T-helper 1 cell treated with Interleukin-12 subunit alpha and Interleukin-12 subunit beta and Interleukin-4 antibody, amounts not matched to agents 30 μg/mL and 1 μg/mL, for 36 hours (primary cell): ENCODE measurements at regions not wholly inside any gene's neighbourhood (a gene's known extent, or its start where the extent isn't known, plus 50 kb on each side); places are given as distances from the start of the nearest gene placed in this dataset.
A peak's percentile ranks its signal among the peaks of the same experiment; 100 is the strongest.

Experiments
- H3K27ac Mint-ChIP-seq: one replicate; pipeline ENCODE4 v1.8.0; 2021; ENCODE audit warnings: mild to moderate bottlenecking, mixed read lengths
- H3K27me3 Mint-ChIP-seq: one replicate; pipeline ENCODE4 v1.8.0; 2021; ENCODE audit warnings: low read depth, mixed read lengths
- H3K36me3 Mint-ChIP-seq: one replicate; pipeline ENCODE4 v1.8.0; 2021; ENCODE audit warnings: low read depth, mixed read lengths
- H3K4me1 Mint-ChIP-seq: one replicate; pipeline ENCODE4 v1.8.0; 2021; ENCODE audit warnings: low read depth, mixed read lengths
- H3K4me3 Mint-ChIP-seq: one replicate; pipeline ENCODE4 v1.8.0; 2021; ENCODE audit warnings: mild to moderate bottlenecking, moderate library complexity, mixed read lengths
- H3K9me3 Mint-ChIP-seq: one replicate; pipeline ENCODE4 v1.8.0; 2021; ENCODE audit warnings: mixed read lengths

DNA sequence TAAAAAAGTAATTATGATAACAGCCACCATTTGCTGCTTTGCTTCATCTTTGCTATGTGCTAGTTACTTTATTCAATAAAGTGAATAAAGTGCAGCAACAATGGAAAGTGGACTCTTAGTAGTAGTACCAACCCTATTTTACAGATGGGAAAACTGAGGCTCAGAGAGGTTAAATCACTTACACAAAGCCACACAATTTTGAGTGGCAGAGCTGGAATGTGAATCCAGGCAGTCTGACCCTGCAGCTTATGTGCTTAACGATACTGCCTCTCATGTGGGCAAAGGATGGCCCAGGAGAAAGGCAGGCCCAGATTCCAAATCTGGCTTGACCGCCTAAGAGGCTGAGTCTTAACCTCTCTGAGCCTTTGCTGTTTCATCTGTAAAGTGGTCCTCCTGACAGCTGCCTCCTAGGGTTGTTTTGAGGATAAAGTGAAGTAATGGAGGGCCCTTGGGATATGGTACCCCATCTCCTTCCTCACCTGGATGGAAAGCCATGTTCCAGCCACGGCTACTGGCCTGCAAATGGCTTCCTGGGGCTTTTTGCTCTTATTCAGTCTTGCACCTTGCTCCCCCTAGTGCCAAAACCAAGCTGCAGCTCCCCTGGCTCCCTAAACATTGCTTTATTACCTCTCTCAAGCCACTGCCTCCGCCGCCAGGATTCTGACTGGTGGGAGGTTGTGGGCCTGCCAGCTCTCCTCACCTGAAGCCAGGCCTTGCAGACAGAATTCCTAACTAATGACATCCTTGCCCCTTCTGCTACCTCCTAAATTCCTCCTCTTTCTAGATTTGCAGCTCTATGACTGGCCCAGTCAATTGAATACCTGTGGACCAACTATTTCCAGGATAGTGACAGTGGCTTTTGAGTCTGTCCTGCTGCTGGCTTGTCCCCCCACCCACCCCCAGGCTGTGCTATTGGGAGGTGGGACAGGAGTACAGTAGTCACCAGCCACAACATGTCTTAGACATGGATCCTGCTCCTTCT, 283.3 kb upstream of the PWP1 start:
- Mint-ChIP-seq H3K4me3 (no peak overlapping the region), H3K36me3 (peaks cover 3% of the 10 kb centered on the region)

DNA sequence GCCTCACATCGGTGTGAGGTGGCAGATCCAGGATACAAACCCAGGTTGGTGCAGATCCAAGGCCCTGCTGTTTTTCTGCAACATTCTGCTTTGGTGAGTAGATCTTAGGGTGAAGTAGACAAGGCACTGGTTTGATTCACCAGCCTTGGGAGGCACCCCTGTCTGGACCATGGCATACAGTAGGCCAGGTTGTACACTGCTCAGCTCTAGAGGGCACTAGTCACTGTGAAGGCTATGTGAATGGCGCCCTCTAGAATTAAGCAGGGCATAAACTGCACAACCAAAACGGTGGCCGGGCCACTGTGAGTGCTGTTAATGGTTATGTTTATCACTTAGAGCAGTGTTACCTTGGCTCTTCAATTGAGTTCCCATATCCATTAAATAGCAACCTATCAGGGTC, 280.6 kb upstream of the PWP1 start:
- peaks cover 24% of the 10 kb centered on the region for H3K4me1 Mint-ChIP-seq
- no peaks in the 10 kb centered on the region for H3K27me3 Mint-ChIP-seq
- no peaks in the 10 kb centered on the region for H3K9me3 Mint-ChIP-seq
- peaks cover 3% of the 10 kb centered on the region for H3K36me3 Mint-ChIP-seq
- H3K4me3 Mint-ChIP-seq, result no peak overlapping the region
- no peak overlapping the region for H3K27ac Mint-ChIP-seq

More for the DNA sequence above, 283.3 kb upstream of the PWP1 start:
- no peak overlapping the region for H3K27ac Mint-ChIP-seq
- H3K4me1 Mint-ChIP-seq, result peaks cover 35% of the 10 kb centered on the region
- H3K9me3 Mint-ChIP-seq, result no peaks in the 10 kb centered on the region
- no peaks in the 10 kb centered on the region for H3K27me3 Mint-ChIP-seq

DNA sequence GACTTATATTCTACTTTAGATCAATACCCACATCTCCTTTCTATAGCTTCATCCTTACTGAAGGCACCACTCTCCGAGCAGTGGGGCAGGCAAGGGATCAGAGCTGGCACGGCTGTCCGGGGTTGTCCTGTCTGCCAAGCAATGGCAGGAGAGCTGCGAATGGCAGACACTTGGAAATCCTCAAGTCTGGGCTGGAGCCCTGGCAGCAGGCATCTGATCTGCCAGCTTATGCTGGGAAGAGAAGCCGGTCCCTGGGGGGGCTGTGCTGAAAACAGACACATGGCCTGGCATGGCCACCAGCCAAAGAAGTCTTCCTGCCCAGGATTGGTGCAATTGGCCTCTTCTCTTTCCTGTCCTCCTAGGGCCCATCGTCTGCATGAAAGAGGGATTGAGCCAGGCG, 280.2 kb upstream of the PWP1 start:
- Mint-ChIP-seq H3K36me3 (peaks cover under 1% of the 10 kb centered on the region), H3K9me3 (no peaks in the 10 kb centered on the region), H3K4me3 (no peak overlapping the region), H3K27me3 (no peaks in the 10 kb centered on the region), H3K27ac (no peak overlapping the region), H3K4me1 (peaks cover 23% of the 10 kb centered on the region)

DNA sequence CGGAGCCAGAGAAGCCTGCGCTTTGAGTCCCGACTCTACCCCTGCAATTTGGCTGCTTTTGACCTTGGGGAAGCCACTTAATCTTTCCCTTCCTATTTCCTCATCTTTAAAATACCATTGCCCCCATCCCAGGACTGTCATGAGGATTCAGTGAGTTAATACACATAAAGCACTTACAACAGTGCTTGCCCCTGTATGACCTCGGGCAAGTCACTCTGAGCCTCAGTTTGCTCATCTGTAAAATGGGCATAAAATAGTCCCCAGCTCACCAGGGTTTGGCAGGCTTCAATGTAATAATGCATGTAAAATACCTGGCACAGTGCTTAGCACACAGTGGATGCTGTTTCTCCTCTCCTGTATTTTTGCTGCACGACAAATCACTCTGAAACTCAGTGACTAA, 278.7 kb upstream of the PWP1 start:
- H3K27me3 Mint-ChIP-seq, result no peaks in the 10 kb centered on the region
- no peaks in the 10 kb centered on the region for H3K9me3 Mint-ChIP-seq
- H3K4me3 Mint-ChIP-seq, result no peak overlapping the region
- peaks cover 11% of the 10 kb centered on the region for H3K4me1 Mint-ChIP-seq
- no peak overlapping the region for H3K27ac Mint-ChIP-seq
- H3K36me3 Mint-ChIP-seq, result no peaks in the 10 kb centered on the region

DNA sequence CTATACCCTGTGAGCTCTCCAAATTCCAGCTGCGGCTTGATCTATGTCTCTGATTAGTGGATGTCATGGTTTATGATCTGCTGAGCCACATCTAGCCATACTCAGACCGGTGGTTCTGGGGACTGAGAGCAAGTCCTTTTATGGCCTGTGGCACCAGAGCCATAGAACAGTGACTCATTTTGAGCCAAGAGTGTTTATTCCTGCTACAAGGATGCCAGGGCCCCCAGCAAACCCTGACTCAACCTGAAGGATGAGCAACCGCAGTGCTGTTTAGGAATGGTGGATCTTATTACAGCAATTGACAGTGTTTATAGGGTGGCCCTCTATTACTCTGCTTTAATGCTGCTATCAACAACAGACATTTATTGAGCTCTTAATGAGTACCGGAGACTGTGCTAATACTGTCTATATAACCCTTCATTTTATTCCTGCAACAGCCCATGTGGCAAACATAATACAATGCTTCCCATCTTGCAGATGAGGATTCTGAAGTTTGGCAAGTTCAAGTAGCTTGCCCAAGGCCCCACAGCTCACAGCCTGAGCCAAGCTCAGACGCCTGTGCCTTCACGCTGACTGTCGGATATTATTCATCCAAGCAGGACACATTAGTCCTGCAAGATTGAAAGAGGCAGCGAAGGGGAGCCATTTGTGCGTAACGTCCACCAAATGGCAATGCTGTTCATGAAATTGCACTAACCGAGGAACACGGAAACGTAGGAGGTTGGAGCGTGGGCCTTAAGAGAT, 273.6 kb upstream of the PWP1 start:
- Mint-ChIP-seq H3K36me3 (peaks cover 2% of the 10 kb centered on the region), H3K4me3 (no peak overlapping the region), H3K27ac (peak overlapping the region; percentile 1), H3K9me3 (no peaks in the 10 kb centered on the region), H3K4me1 (no peaks in the 10 kb centered on the region), H3K27me3 (no peaks in the 10 kb centered on the region)

DNA sequence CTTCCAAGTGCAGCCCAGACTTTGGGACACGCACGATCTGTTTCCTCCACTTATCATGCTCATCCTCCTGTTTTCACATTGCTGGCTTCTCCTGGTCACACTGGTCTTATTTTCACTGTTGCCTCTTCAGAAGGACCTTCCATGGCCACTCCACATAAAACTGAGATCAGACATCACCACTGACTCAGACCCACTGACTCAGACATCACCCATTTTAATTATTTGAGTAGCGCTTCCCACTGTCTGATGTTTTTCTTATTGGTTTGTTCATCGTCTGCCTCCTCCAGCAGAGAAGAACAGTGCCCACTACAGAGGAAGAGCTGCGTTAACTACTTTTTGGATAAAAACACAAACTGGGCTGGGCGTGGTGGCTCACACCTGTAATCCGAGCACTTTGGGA, 270.5 kb upstream of the PWP1 start:
- peaks cover 11% of the 10 kb centered on the region for H3K36me3 Mint-ChIP-seq
- H3K27me3 Mint-ChIP-seq, result no peaks in the 10 kb centered on the region
- H3K27ac Mint-ChIP-seq, result no peak overlapping the region
- no peak overlapping the region for H3K4me3 Mint-ChIP-seq
- H3K4me1 Mint-ChIP-seq, result no peaks in the 10 kb centered on the region
- no peaks in the 10 kb centered on the region for H3K9me3 Mint-ChIP-seq

DNA sequence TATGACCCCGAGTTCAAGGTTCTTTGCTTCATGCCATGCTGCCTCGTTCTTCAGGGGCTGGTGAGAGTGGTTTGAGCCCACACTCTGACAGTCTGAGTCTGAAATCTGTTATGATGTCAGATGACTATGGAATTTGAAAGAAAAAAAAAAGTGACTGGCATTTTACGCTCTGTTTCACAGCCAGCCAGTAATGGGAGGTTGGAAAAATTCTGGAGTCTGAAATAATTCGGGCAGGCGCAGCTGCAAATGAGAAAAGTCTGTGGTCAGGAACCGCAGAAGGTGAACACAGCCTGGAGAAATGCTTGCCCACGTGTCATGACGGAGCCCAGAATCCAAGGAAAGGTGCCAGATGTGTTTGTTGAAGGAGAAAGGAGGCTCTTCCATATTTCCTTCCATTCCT, 269.8 kb upstream of the PWP1 start:
- Mint-ChIP-seq H3K4me1 (no peaks in the 10 kb centered on the region), H3K36me3 (peaks cover 11% of the 10 kb centered on the region), H3K9me3 (no peaks in the 10 kb centered on the region), H3K27ac (no peak overlapping the region), H3K27me3 (no peaks in the 10 kb centered on the region), H3K4me3 (no peak overlapping the region)

DNA sequence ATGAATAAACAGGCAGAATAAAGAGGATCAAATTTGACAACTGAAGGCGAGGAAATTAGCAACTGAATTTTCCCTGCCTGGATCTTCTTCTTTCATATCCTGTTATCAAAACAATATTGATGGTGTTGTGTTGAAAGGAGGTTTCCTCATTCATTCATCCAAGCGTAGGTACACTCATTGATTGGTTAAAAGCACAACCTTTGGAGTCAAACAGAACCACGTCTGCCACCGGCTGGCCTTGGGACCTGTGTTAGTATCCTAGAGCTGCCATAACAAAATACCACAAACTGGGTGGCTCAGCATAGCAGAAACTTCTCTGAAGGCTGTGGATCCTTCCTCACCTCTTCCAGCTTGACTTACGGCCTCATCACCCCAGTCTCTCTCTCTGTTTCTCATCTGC, 268.6 kb upstream of the PWP1 start:
- no peaks in the 10 kb centered on the region for H3K27me3 Mint-ChIP-seq
- H3K36me3 Mint-ChIP-seq, result peaks cover 11% of the 10 kb centered on the region
- no peak overlapping the region for H3K4me3 Mint-ChIP-seq
- H3K9me3 Mint-ChIP-seq, result no peaks in the 10 kb centered on the region
- H3K4me1 Mint-ChIP-seq, result no peaks in the 10 kb centered on the region
- H3K27ac Mint-ChIP-seq, result no peak overlapping the region

DNA sequence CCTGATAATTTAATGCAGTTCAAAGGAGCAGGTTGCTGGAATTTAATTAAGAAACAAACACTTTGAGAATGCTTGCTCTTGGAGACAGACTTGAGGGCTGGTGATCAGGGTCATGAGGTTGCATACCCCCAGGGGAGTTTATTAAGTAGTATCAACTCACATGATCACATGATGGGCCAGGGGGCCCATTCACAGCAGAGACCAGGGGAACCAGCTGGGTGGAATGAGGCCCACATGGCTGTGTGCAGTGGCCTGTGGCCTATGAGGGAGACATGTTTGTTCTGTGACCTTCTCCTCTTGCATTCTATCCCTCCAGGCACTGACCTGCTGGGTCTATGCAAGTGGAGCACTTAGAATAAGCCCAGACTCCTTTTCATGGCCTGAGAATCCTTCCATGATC, 266.6 kb upstream of the PWP1 start:
- Mint-ChIP-seq H3K9me3 (no peaks in the 10 kb centered on the region), H3K36me3 (peaks cover 11% of the 10 kb centered on the region), H3K27ac (no peak overlapping the region), H3K27me3 (no peaks in the 10 kb centered on the region), H3K4me3 (no peak overlapping the region), H3K4me1 (peaks cover 2% of the 10 kb centered on the region)

DNA sequence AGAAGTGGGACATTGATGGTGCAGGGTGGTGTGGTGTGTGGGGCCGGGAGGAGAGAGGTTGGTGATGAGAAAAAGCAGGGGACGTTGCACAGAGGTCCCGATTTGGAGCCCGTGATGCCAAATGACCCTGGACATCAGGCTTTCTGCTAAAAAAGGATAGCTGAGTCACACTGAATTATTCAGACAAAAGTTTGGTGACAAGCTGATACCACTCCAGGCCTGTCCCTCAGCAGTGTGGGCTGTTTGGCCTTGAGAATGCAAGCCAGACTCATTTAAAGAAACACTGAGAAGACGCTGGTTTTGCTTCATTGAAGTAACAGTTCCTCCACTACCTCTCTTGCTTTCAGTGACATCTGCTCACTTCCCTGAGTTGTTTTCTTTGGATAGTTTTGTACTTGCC, 262.1 kb upstream of the PWP1 start:
- Mint-ChIP-seq H3K36me3 (peaks cover 8% of the 10 kb centered on the region), H3K9me3 (peaks cover 6% of the 10 kb centered on the region), H3K4me3 (no peak overlapping the region), H3K4me1 (peaks cover 2% of the 10 kb centered on the region), H3K27me3 (no peaks in the 10 kb centered on the region), H3K27ac (no peak overlapping the region)

DNA sequence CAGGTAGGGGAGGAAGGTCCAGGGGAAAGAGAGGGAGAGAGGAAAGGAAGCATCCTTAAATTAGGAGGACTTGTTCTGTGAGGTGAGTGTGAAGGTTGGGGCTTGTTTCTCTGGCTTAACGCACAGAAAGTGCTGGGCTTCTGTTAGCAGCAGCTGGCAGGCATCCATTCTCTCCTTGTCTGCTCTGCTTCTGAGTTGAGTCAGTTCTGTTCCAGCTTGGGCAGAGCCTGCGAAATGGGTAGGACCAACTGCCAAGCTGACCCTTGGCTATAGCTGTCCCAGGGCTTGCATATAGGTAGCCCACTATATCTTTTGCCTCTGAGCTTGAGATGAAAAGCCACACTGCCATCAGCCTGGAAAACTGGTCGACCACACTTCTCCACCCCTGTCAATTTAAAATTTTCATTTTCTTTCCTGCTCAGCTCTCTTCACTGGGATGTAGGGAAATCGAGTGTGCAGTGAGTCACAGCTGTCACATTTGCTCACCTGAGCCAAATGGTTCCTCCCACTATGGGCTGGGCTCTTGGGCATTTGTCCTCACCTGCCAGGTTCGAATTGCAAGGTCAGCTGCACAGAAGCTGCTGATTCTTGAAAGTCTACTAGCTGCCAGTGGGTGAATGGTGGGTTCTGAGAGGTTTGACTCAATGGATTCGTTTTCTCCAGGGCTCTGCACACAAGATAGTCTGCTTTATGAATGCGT, 256.4 kb upstream of the PWP1 start:
- Mint-ChIP-seq H3K27ac (no peak overlapping the region), H3K36me3 (no peaks in the 10 kb centered on the region), H3K27me3 (no peaks in the 10 kb centered on the region), H3K4me1 (peaks cover 8% of the 10 kb centered on the region), H3K9me3 (peaks cover 6% of the 10 kb centered on the region), H3K4me3 (no peak overlapping the region)

DNA sequence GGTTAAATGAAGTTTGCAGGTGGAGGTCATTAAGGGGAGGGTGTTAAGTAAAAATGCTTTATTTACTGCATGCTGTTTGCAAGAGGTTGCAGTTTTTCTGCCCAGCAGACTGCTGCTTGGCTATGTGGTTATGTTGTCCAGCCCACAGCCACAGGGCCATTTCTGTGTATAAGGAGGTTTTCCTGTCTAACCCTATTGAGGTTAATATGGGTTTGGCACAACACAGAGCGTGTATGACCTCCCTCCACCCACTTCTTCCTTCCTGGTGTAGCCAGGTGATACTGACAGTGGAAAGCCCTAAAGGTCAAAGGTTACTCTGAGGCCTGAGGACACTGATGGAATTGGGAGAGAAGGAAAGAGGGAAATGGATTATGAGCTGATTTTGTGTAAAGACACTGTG, 253.7 kb upstream of the PWP1 start:
- Mint-ChIP-seq H3K4me3 (no peak overlapping the region), H3K27me3 (no peaks in the 10 kb centered on the region), H3K27ac (no peak overlapping the region), H3K9me3 (peaks cover 6% of the 10 kb centered on the region), H3K4me1 (peaks cover 8% of the 10 kb centered on the region), H3K36me3 (no peaks in the 10 kb centered on the region)

DNA sequence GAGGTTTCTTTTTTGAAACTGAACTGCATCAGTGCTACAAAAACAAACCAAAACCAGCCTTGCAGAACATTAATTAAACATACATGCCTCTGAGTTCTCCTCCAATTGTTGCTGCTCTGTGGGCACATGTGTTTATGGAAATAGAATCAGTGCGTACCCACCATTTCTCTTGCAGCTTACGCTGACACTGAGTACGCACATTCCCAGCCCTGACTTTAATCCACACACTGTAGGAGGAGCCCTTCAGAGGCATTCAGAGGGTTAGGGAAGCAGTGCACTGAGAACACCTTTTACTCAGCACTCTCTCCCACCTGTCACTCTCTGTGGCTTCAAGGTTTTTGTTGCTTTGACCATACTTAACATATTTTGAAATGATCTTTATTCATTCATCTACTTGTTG, 250.5 kb upstream of the PWP1 start:
- Mint-ChIP-seq H3K9me3 (no peaks in the 10 kb centered on the region), H3K27ac (no peak overlapping the region), H3K27me3 (no peaks in the 10 kb centered on the region), H3K4me1 (peaks cover 16% of the 10 kb centered on the region), H3K36me3 (no peaks in the 10 kb centered on the region), H3K4me3 (no peak overlapping the region)

DNA sequence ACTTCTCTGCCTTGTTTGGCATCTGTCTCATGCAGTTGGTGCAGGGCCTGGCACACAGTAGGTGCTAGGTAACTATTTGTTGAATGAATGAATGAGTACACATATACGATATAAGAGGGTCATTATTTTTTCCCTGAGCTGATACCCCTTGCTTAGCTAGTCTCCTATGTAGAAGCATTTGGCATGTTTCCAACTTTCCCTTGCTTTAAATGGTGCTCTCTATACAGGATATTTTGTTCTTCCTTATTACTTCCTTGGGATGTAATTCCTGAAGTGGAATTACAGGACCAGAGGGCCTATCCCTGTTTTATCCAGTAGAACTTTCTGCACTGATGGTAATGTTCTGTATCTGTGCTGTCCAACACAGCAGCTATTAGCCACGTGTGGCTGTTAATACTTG, 250.1 kb upstream of the PWP1 start:
- Mint-ChIP-seq H3K4me3 (no peak overlapping the region), H3K36me3 (peaks cover under 1% of the 10 kb centered on the region), H3K27ac (no peak overlapping the region), H3K27me3 (no peaks in the 10 kb centered on the region), H3K4me1 (peaks cover 18% of the 10 kb centered on the region), H3K9me3 (no peaks in the 10 kb centered on the region)
